ENCODE measurements at regions not wholly inside any gene's neighbourhood (a gene's known extent, or its start where the extent isn't known, plus 50 kb on each side); places are given as distances from the start of the nearest gene placed in this dataset.

GRCh38 chr4:35824231-35824630 lies 420.1 kb downstream of the ARAP2 start:
- no peak for DNase-seq (ENCODE audit: low read depth)

- DNase-seq (ENCODE audit: low read depth) = no peak
Observed at GRCh38 chr4:35835893-35836292, 408.4 kb downstream of the ARAP2 start.

- no peak for DNase-seq (ENCODE audit: low read depth)
Observed at GRCh38 chr4:35836596-35836995, 407.7 kb downstream of the ARAP2 start.

- no peak for DNase-seq (ENCODE audit: low read depth)
Observed at GRCh38 chr4:35867057-35867456, 377.3 kb downstream of the ARAP2 start.

GRCh38 chr4:35872273-35872672 lies 372.0 kb downstream of the ARAP2 start:
- DNase-seq (ENCODE audit: low read depth) = no peak

- no peak for DNase-seq (ENCODE audit: low read depth)
Observed at GRCh38 chr4:35879479-35879878, 364.8 kb downstream of the ARAP2 start.

- DNase-seq (ENCODE audit: low read depth) = no peak
Observed at GRCh38 chr4:35883108-35883507, 361.2 kb downstream of the ARAP2 start.

- no peak for DNase-seq (ENCODE audit: low read depth)
Observed at GRCh38 chr4:35884714-35885480, 359.4 kb downstream of the ARAP2 start.

- DNase-seq (ENCODE audit: low read depth) = no peak
Observed at GRCh38 chr4:35897808-35898207, 346.5 kb downstream of the ARAP2 start.

- DNase-seq (ENCODE audit: low read depth) = no peak
Observed at GRCh38 chr4:35900286-35901243, 343.7 kb downstream of the ARAP2 start.

- no peak for DNase-seq (ENCODE audit: low read depth)
Observed at GRCh38 chr4:35912174-35912573, 332.1 kb downstream of the ARAP2 start.

GRCh38 chr4:35918491-35918977 lies 325.8 kb downstream of the ARAP2 start:
- no peak for DNase-seq (ENCODE audit: low read depth)

GRCh38 chr4:35925806-35926205 lies 318.5 kb downstream of the ARAP2 start:
- DNase-seq (ENCODE audit: low read depth) = no peak

GRCh38 chr4:35926788-35927187 lies 317.5 kb downstream of the ARAP2 start:
- no peak for DNase-seq (ENCODE audit: low read depth)

- no peak for DNase-seq (ENCODE audit: low read depth)
Observed at GRCh38 chr4:35933901-35934300, 310.4 kb downstream of the ARAP2 start.

- DNase-seq (ENCODE audit: low read depth) = no peak
Observed at GRCh38 chr4:35934320-35934981, 309.9 kb downstream of the ARAP2 start.

- no peak for DNase-seq (ENCODE audit: low read depth)
Observed at GRCh38 chr4:35938936-35939335, 305.4 kb downstream of the ARAP2 start.

GRCh38 chr4:35939751-35940150 lies 304.6 kb downstream of the ARAP2 start:
- DNase-seq (ENCODE audit: low read depth) = no peak

- no peak for DNase-seq (ENCODE audit: low read depth)
Observed at GRCh38 chr4:35942092-35942491, 302.2 kb downstream of the ARAP2 start.

- DNase-seq (ENCODE audit: low read depth) = no peak
Observed at GRCh38 chr4:35943606-35944005, 300.7 kb downstream of the ARAP2 start.

GRCh38 chr4:35948171-35948570 lies 296.1 kb downstream of the ARAP2 start:
- no peak for DNase-seq (ENCODE audit: low read depth)

- DNase-seq (ENCODE audit: low read depth) = no peak
Observed at GRCh38 chr4:35950442-35950841, 293.9 kb downstream of the ARAP2 start.

All from activated T-cell treated with anti-CD3 and anti-CD28 coated beads for 48 hours (primary cell).